HG03139 (cell line): ENCODE measurements at regions not wholly inside any gene's neighbourhood (a gene's known extent, or its start where the extent isn't known, plus 50 kb on each side); places are given as distances from the start of the nearest gene placed in this dataset.
"Not testable (repeated sequence)": the region's sequence is repeated elsewhere in the genome, so short reads cannot be mapped to it uniquely, and the experiment has no call there.

Experiments
- ATAC-seq: cut with Tn5 transposase; IDR thresholded peaks from one replicate; pipeline ENCODE4 v1.9.1; 2021; ENCODE audit not compliant: unreplicated experiment

GRCh38 chr20:11694467-11694866, 223.2 kb upstream of the BTBD3 start:
- no peak for ATAC-seq

GRCh38 chr20:11697055-11697454, 220.6 kb upstream of the BTBD3 start:
- no peak for ATAC-seq

- no peak for ATAC-seq
These were observed 220.0 kb upstream of the BTBD3 start for GRCh38 chr20:11697646-11698045.

- ATAC-seq: no peak
These were observed 219.6 kb upstream of the BTBD3 start for GRCh38 chr20:11698124-11698523.

GRCh38 chr20:11700831-11701230, 216.9 kb upstream of the BTBD3 start:
- no peak for ATAC-seq

GRCh38 chr20:11702721-11703518, 214.8 kb upstream of the BTBD3 start:
- no peak for ATAC-seq

- ATAC-seq: no peak
These were observed 212.2 kb upstream of the BTBD3 start for GRCh38 chr20:11705512-11705911.

- ATAC-seq: not testable (repeated sequence)
These were observed 209.5 kb upstream of the BTBD3 start for GRCh38 chr20:11708223-11708622.

GRCh38 chr20:11711214-11711613, 206.5 kb upstream of the BTBD3 start:
- no peak for ATAC-seq

GRCh38 chr20:11712639-11713160, 205.0 kb upstream of the BTBD3 start:
- ATAC-seq: no peak

GRCh38 chr20:11714886-11715285, 202.8 kb upstream of the BTBD3 start:
- no peak for ATAC-seq

GRCh38 chr20:11716239-11716944, 201.3 kb upstream of the BTBD3 start:
- no peak for ATAC-seq

- no peak for ATAC-seq
These were observed 200.8 kb upstream of the BTBD3 start for GRCh38 chr20:11716945-11717248.

GRCh38 chr20:11717562-11717961, 200.1 kb upstream of the BTBD3 start:
- no peak for ATAC-seq

- ATAC-seq: no peak
These were observed 199.1 kb upstream of the BTBD3 start for GRCh38 chr20:11718474-11719094.

GRCh38 chr20:11719153-11719552, 198.5 kb upstream of the BTBD3 start:
- no peak for ATAC-seq

- no peak for ATAC-seq
These were observed 196.3 kb upstream of the BTBD3 start for GRCh38 chr20:11721411-11721810.

GRCh38 chr20:11724097-11724496, 193.6 kb upstream of the BTBD3 start:
- no peak for ATAC-seq

GRCh38 chr20:11726026-11726425, 191.7 kb upstream of the BTBD3 start:
- no peak for ATAC-seq

- ATAC-seq: no peak
These were observed 190.0 kb upstream of the BTBD3 start for GRCh38 chr20:11727708-11728107.

- no peak for ATAC-seq
These were observed 188.8 kb upstream of the BTBD3 start for GRCh38 chr20:11728937-11729336.

GRCh38 chr20:11729806-11730205, 187.9 kb upstream of the BTBD3 start:
- no peak for ATAC-seq
